CD14-positive monocyte (primary cell): ENCODE measurements at regions not wholly inside any gene's neighbourhood (a gene's known extent, or its start where the extent isn't known, plus 50 kb on each side); places are given as distances from the start of the nearest gene placed in this dataset.

ENCODE experiments used
- DNase-seq, 3 donors: peaks; one replicate each; pipeline ENCODE4 v3.0.0-alpha.2; 2011 to 2022
- H2AFZ ChIP-seq: 2 replicates; pipeline ENCODE4 v1.6.0; 2012; ENCODE audit warnings: mild to moderate bottlenecking, low read depth, low read length, inconsistent platforms; ENCODE audit not compliant: insufficient read depth, poor library complexity, severe bottlenecking
- H3K27ac ChIP-seq, 2 donors: 1 replicate in 1 of 2; 2 replicates in 1 of 2; pipeline ENCODE4 v1.5.1; 2012 to 2013; ENCODE audit warnings: low read length in 2 of 2, control low read depth in 1 of 2, inconsistent platforms in 1 of 2, low read depth in 1 of 2, mild to moderate bottlenecking in 1 of 2
- H3K27me3 ChIP-seq, 2 donors: one replicate each; pipeline versions ENCODE4 v1.6.0 to v1.6.1; 2011 to 2013; ENCODE audit warnings: low read length in 2 of 2; ENCODE audit not compliant: control insufficient read depth in 2 of 2, insufficient read depth in 2 of 2
- H3K36me3 ChIP-seq, 2 donors: replicated peaks in 1 of 2; 1 replicate in 1 of 2; 2 replicates in 1 of 2; pipeline versions ENCODE4 v1.5.1 to v1.6.1; 2012 to 2013; ENCODE audit warnings: low read length in 2 of 2, control low read depth in 1 of 2, inconsistent platforms in 1 of 2, mild to moderate bottlenecking in 1 of 2; ENCODE audit not compliant: insufficient read depth in 2 of 2, control insufficient read depth in 1 of 2
- H3K4me1 ChIP-seq, 2 donors: 1 replicate in 1 of 2; 2 replicates in 1 of 2; pipeline versions ENCODE4 v1.5.1 to v1.6.1; 2012 to 2013; ENCODE audit warnings: low read length in 2 of 2, control low read depth in 1 of 2, inconsistent platforms in 1 of 2, mild to moderate bottlenecking in 1 of 2, moderate library complexity in 1 of 2; ENCODE audit not compliant: insufficient read depth in 2 of 2, control insufficient read depth in 1 of 2
- H3K4me2 ChIP-seq: replicated peaks from 2 replicates; pipeline ENCODE3; 2012; ENCODE audit warnings: low read length, moderate library complexity, mild to moderate bottlenecking; ENCODE audit not compliant: poor library complexity, severe bottlenecking; ENCODE audit errors: extremely low read depth
- H3K4me3 ChIP-seq, 3 experiments: fragments of 200-600 bp in 1 of 3; sonication (generic) in 1 of 3; replicated peaks in 1 of 3; 1 replicate in 2 of 3; 2 replicates in 1 of 3; pipeline ENCODE4 v1.5.1; 2011 to 2013; ENCODE audit warnings: low read length in 3 of 3, mild to moderate bottlenecking in 3 of 3, control low read depth in 2 of 3, low read depth in 2 of 3, inconsistent platforms in 1 of 3, moderate library complexity in 1 of 3
- H3K79me2 ChIP-seq: 2 replicates; pipeline ENCODE4 v1.6.0; 2012; ENCODE audit warnings: mild to moderate bottlenecking, control low read depth, inconsistent platforms, low read length, moderate library complexity; ENCODE audit not compliant: insufficient read depth
- H3K9ac ChIP-seq: 2 replicates; pipeline ENCODE4 v1.6.0; 2017; ENCODE audit warnings: low read length, mild to moderate bottlenecking; ENCODE audit not compliant: insufficient read depth, poor library complexity, severe bottlenecking
- H3K9me3 ChIP-seq, 2 donors: replicated peaks in 1 of 2; 1 replicate in 1 of 2; 2 replicates in 1 of 2; pipeline versions ENCODE4 v1.5.1 to v1.6.1; 2012 to 2013; ENCODE audit warnings: low read length in 2 of 2, control low read depth in 1 of 2; ENCODE audit not compliant: control insufficient read depth in 1 of 2, insufficient read depth in 1 of 2
- H4K20me1 ChIP-seq: 2 replicates; pipeline ENCODE4 v1.6.0; 2012; ENCODE audit warnings: mild to moderate bottlenecking, low read length, control low read depth, moderate library complexity; ENCODE audit not compliant: insufficient read depth
- H3K27ac Mint-ChIP-seq, 7 donors: one replicate each; pipeline ENCODE4 v1.8.0; 2020; ENCODE audit warnings: mild to moderate bottlenecking in 7 of 7, mixed read lengths in 7 of 7, moderate library complexity in 6 of 7, inconsistent platforms in 2 of 7
- H3K27me3 Mint-ChIP-seq, 3 donors: one replicate each; pipeline ENCODE4 v1.8.0; 2021 to 2022; ENCODE audit warnings: low read depth in 3 of 3, mild to moderate bottlenecking in 3 of 3, mixed read lengths in 3 of 3, moderate library complexity in 3 of 3, inconsistent platforms in 1 of 3
- H3K36me3 Mint-ChIP-seq, 2 donors: one replicate each; pipeline ENCODE4 v1.8.0; 2020; ENCODE audit warnings: mixed read lengths in 2 of 2, inconsistent platforms in 1 of 2, mild to moderate bottlenecking in 1 of 2
- H3K4me1 Mint-ChIP-seq: one replicate; pipeline ENCODE4 v1.8.0; 2020; ENCODE audit warnings: mild to moderate bottlenecking, mixed read lengths
- H3K4me3 Mint-ChIP-seq, 2 donors: one replicate each; pipeline ENCODE4 v1.8.0; 2020; ENCODE audit warnings: mild to moderate bottlenecking in 2 of 2, mixed read lengths in 2 of 2, moderate library complexity in 1 of 2
- H3K9me3 Mint-ChIP-seq, 7 donors: one replicate each; pipeline ENCODE4 v1.8.0; 2020 to 2022; ENCODE audit warnings: mixed read lengths in 7 of 7, mild to moderate bottlenecking in 6 of 7, moderate library complexity in 6 of 7, inconsistent platforms in 2 of 7
- WGBS: methylation state at CpG from one replicate; pipeline ENCODE4 v1.1.5; 2013; ENCODE audit warnings: missing lambda C conversion rate; ENCODE audit not compliant: insufficient coverage; 5-methylcytosine and 5-hydroxymethylcytosine counted together
- intact Hi-C, 2 donors: fragments of 100-400 bp; cut with micrococcal nuclease; formaldehyde crosslinking; loops; one replicate each; pipeline versions ENCODE4 v1.15.0 to v1.15.1; 2023
- TF ChIP-seq, protein P1 (sequence below): fragments of 200-600 bp; IDR thresholded peaks from one replicate; pipeline ENCODE4 v1.8.0; 2022; ENCODE audit warnings: antibody characterized with exemption, mild to moderate bottlenecking

DNA sequence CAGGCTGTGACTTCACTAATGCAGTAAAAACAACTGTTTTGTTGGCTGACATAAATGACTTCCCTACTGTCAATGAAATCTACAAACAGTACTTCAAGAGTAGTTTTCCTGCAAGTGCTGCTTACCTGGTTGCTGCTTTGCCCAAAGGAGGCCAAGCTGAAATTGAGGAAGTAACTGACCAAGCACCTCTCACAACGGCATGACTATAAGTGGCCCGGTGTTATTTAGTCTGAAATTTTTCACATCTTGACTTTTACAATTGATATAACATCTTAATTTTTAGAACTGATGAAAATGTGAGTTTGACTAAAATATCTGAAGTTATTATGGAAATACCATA, 274.9 kb upstream of the NR5A2 start:
- peak in 2 of 3 donors; percentile 15 to 19 for DNase-seq
- H3K9me3 Mint-ChIP-seq, result peaks cover 0 to 6% (median 0%) of the 10 kb centered on the region in 7 donors
- H3K36me3 ChIP-seq, result no peaks in the 10 kb centered on the region
- intact Hi-C loops, result no loop called here
- H3K4me1 Mint-ChIP-seq, result peaks cover 29% of the 10 kb centered on the region
- H3K4me2 ChIP-seq, result no peak overlapping the region
- H3K4me3 Mint-ChIP-seq, result no peak overlapping the region
- no peak overlapping the region for H3K4me3 ChIP-seq
- TF ChIP-seq, protein P1, sequence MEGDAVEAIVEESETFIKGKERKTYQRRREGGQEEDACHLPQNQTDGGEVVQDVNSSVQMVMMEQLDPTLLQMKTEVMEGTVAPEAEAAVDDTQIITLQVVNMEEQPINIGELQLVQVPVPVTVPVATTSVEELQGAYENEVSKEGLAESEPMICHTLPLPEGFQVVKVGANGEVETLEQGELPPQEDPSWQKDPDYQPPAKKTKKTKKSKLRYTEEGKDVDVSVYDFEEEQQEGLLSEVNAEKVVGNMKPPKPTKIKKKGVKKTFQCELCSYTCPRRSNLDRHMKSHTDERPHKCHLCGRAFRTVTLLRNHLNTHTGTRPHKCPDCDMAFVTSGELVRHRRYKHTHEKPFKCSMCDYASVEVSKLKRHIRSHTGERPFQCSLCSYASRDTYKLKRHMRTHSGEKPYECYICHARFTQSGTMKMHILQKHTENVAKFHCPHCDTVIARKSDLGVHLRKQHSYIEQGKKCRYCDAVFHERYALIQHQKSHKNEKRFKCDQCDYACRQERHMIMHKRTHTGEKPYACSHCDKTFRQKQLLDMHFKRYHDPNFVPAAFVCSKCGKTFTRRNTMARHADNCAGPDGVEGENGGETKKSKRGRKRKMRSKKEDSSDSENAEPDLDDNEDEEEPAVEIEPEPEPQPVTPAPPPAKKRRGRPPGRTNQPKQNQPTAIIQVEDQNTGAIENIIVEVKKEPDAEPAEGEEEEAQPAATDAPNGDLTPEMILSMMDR, result no peak
- no CpG with 5 or more reads among the region's 2 CpGs for WGBS
- no peak overlapping the region for H3K27ac ChIP-seq
- no peaks in the 10 kb centered on the region for H3K36me3 Mint-ChIP-seq
- H3K9ac ChIP-seq, result no peak overlapping the region
- H3K27ac Mint-ChIP-seq, result no peak overlapping the region
- no peaks in the 10 kb centered on the region for H4K20me1 ChIP-seq
- H3K4me1 ChIP-seq, result peaks cover 18 to 32% of the 10 kb centered on the region in 2 donors
- H3K27me3 Mint-ChIP-seq, result peaks cover 0 to 2% (median 2%) of the 10 kb centered on the region in 3 donors
- H3K27me3 ChIP-seq, result no peaks in the 10 kb centered on the region
- no peak overlapping the region for H2AFZ ChIP-seq
- H3K9me3 ChIP-seq, result no peaks in the 10 kb centered on the region
- H3K79me2 ChIP-seq, result no peaks in the 10 kb centered on the region

DNA sequence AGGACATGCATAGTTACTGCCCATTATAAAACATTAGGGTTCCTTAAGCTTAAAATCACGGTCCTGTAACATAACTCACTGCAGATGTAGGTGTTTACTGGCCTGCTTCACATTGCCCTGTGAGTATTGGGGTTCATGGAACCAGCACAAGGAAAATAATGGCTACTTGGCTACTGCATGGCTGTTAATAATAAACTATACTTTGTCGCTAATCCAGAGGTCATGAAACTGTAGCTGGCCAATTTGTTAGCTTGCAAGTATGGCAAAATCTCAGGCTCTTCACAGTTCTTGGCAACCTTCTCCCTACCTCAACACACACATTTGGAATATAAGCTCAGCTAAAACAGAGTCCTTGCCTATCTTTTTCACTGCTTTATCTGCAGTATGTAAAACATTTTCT, 274.0 kb upstream of the NR5A2 start:
- Mint-ChIP-seq H3K4me3 (no peak overlapping the region), H3K9me3 (peaks cover 0 to 2% (median 0%) of the 10 kb centered on the region in 7 donors), H3K27me3 (peaks cover 0 to 2% (median 0%) of the 10 kb centered on the region in 3 donors), H3K27ac (no peak overlapping the region), H3K36me3 (no peaks in the 10 kb centered on the region), H3K4me1 (peaks cover 30% of the 10 kb centered on the region)
- TF ChIP-seq, protein P1, result no peak
- intact Hi-C loops, result no loop called here
- Histone ChIP-seq H3K9ac (no peak overlapping the region), H3K9me3 (no peaks in the 10 kb centered on the region), H3K27me3 (no peaks in the 10 kb centered on the region), H3K4me2 (no peak overlapping the region), H3K27ac (no peak overlapping the region), H3K79me2 (no peaks in the 10 kb centered on the region), H4K20me1 (no peaks in the 10 kb centered on the region), H3K4me1 (peaks cover 18 to 32% of the 10 kb centered on the region in 2 donors), H2AFZ (peak overlapping the region; percentile 3), H3K36me3 (no peaks in the 10 kb centered on the region), H3K4me3 (no peak overlapping the region)
- no peak for DNase-seq
- 100% methylated on average over 1 of the region's 2 CpGs for WGBS
